ENCODE measurements at regions not wholly inside any gene's neighbourhood (a gene's known extent, or its start where the extent isn't known, plus 50 kb on each side); places are given as distances from the start of the nearest gene placed in this dataset.

DNA sequence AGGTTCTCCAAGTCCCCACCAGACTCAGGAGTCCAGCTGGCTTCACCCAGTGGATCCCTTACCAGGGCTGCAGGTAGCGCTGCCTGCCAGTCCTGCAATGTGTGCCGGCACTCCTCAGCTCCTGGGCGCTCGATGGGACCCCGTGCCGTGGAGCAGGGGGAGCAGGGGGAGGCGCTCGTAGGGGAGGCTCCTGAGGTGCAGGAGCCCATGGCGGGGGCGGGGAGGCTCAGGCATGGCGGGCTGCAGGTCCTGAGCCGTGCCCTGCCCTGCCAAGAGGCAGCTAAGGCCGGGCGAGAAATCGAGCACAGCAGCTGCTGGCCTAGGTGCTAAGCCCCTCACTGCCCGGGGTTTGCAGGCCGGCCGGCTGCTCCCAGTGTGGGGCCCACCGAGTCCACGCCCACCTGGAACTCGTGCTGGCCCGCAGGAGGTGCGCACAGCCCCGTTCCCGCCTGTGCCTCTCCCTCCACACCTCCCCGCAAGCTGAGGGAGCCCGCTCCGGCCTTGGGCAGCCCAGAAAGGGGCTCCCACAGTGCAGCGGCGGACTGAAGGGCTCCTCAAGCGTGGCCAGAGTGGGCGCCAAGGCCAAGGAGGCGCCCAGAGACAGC lies 792.9 kb upstream of the CCDC179 start:
- in situ Hi-C loops (cut with HindIII; ENCODE audit: low sequenced_read_pairs) = no loop called here
- TF ChIP-seq, protein P1, sequence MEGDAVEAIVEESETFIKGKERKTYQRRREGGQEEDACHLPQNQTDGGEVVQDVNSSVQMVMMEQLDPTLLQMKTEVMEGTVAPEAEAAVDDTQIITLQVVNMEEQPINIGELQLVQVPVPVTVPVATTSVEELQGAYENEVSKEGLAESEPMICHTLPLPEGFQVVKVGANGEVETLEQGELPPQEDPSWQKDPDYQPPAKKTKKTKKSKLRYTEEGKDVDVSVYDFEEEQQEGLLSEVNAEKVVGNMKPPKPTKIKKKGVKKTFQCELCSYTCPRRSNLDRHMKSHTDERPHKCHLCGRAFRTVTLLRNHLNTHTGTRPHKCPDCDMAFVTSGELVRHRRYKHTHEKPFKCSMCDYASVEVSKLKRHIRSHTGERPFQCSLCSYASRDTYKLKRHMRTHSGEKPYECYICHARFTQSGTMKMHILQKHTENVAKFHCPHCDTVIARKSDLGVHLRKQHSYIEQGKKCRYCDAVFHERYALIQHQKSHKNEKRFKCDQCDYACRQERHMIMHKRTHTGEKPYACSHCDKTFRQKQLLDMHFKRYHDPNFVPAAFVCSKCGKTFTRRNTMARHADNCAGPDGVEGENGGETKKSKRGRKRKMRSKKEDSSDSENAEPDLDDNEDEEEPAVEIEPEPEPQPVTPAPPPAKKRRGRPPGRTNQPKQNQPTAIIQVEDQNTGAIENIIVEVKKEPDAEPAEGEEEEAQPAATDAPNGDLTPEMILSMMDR (IDR thresholded peaks at IDR 0.05; ENCODE audit: low read depth, low read length) = no peak
- DNase-seq (ENCODE audit: low read depth, low spot score) = no peak
- no peak overlapping the region for H3K4me3 ChIP-seq (ENCODE audit: low read depth, low read length)

DNA sequence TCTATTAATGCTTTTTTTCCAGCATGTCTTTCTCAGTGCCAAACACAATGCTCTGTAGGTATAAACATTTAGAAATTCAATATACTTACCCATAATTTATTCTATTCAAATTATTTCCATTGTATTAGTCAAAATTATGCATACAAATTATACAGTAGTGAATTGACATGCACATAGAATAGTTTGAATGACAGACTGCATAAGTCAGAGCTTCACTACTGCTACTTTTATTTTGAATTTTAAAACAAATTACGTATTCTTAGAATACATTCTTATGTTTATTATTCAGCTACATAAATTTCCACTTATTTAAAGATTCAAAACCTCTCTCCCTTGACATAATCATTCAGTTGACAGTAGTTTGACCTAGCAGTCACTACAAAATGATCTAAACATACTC lies 808.0 kb upstream of the CCDC179 start:
- in situ Hi-C loops (cut with HindIII; ENCODE audit: low sequenced_read_pairs) = no loop called here
- H3K4me3 ChIP-seq (ENCODE audit: low read depth, low read length) = no peak overlapping the region
- TF ChIP-seq, protein P1 (IDR thresholded peaks at IDR 0.05; ENCODE audit: low read depth, low read length) = no peak
- DNase-seq (ENCODE audit: low read depth, low spot score) = no peak

DNA sequence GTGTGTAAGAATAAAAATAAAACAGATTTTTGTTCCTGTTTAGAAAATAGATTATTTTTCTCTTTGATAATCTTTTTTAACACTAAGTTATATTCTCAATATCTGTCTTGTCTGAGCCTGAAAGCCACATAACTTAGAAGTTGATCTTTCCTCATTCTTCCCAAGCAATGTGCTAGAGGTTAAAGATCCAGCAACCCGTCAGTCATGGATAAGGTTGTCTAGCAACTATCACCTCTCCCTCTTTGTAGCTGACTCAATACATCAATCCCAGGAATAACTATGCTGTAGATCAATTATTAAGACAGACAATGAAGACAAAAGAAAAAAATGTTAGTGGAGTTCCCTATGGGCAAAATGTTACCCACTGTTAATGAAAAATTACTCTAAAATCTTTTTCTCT lies 813.1 kb upstream of the CCDC179 start:
- no peak for DNase-seq (ENCODE audit: low read depth, low spot score)
- no peak overlapping the region for H3K4me3 ChIP-seq (ENCODE audit: low read depth, low read length)
- in situ Hi-C loops (cut with HindIII; ENCODE audit: low sequenced_read_pairs) = no loop called here
- TF ChIP-seq, protein P1 (IDR thresholded peaks at IDR 0.05; ENCODE audit: low read depth, low read length) = no peak

DNA sequence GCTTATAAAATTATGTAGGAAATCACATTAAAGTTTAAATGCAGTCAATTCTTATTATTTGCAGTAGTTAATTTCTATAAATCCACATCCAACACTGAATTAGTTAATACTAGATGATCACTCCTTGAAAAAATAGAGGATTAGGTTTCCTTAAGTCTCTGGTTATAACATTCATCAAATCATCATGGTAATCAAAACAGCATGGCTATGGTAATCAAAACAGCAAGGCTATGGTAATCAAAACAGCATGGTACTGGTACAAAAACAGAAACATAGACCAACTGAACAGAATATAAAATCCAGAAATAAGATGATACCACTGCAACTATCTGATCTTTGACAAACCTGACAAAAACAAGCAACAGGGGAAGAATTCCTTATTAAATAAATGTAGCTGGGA lies 814.6 kb upstream of the CCDC179 start:
- TF ChIP-seq, protein P1 (IDR thresholded peaks at IDR 0.05; ENCODE audit: low read depth, low read length) = no peak
- no peak overlapping the region for H3K4me3 ChIP-seq (ENCODE audit: low read depth, low read length)
- in situ Hi-C loops (cut with HindIII; ENCODE audit: low sequenced_read_pairs) = no loop called here
- DNase-seq (ENCODE audit: low read depth, low spot score) = no peak

DNA sequence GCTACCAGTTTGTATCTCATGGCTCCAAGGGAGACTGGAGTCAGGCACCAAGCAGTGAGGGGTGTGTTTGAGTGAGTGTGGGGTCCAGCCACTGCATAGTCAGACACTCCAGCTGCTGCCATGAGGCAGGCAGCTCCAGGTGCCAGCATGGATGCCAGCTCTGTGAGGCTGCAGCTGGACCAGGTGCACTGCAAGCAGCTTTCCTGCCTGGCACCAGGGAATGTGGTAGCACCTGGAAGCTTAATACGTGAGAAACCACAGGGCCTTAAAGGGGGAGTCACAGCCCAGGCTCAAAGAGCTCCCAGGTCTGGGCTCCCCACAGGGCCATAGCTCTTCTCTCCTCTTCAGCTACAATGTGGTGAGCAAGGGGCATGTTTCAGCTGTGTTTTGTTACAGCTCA lies 817.8 kb upstream of the LUZP2 start:
- no peak for DNase-seq (ENCODE audit: low read depth, low spot score)
- in situ Hi-C loops (cut with HindIII; ENCODE audit: low sequenced_read_pairs) = no loop called here
- TF ChIP-seq, protein P1 (IDR thresholded peaks at IDR 0.05; ENCODE audit: low read depth, low read length) = no peak
- no peak overlapping the region for H3K4me3 ChIP-seq (ENCODE audit: low read depth, low read length)

DNA sequence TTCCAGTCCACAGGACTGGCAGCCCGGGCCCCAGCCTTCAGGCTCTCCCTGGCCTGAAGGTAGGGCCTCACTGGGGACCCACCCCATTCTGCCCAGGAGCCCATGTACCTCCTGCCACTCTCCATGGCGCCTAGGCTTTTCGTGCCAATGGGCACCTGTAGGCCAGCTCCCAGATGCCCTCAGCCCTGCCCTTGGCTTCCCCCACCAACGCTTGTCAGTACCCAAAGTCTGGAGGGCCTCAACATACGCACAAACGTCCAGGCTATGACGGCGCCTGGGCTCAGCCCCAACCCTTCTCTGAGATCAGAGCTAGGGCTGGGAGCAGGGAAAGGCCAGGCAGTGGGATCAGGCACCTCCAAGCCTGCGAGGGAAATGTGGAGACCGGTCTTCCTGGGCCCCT lies 816.9 kb upstream of the LUZP2 start:
- in situ Hi-C loops (cut with HindIII; ENCODE audit: low sequenced_read_pairs) = no loop called here
- TF ChIP-seq, protein P1 (IDR thresholded peaks at IDR 0.05; ENCODE audit: low read depth, low read length) = no peak
- H3K4me3 ChIP-seq (ENCODE audit: low read depth, low read length) = no peak overlapping the region
- no peak for DNase-seq (ENCODE audit: low read depth, low spot score)
